T-helper 1 cell (primary cell): ENCODE measurements at regions not wholly inside any gene's neighbourhood (a gene's known extent, or its start where the extent isn't known, plus 50 kb on each side); places are given as distances from the start of the nearest gene placed in this dataset.
"Not testable (repeated sequence)": the region's sequence is repeated elsewhere in the genome, so short reads cannot be mapped to it uniquely, and the experiment has no call there.

Experiments used
- DNase-seq, 5 donors: peaks; one replicate each; pipeline ENCODE4 v3.0.0-alpha.2; 2012 to 2020

- DNase-seq = no peak
These were observed 214.3 kb upstream of the PDE3A start for GRCh38 chr12:20154052-20154451.

GRCh38 chr12:20155374-20155773, 213.0 kb upstream of the PDE3A start:
- no peak for DNase-seq

- not testable (repeated sequence) for DNase-seq
These were observed 207.4 kb upstream of the PDE3A start for GRCh38 chr12:20160899-20161298.

GRCh38 chr12:20174528-20175175, 193.7 kb upstream of the PDE3A start:
- DNase-seq = no peak

DNA sequence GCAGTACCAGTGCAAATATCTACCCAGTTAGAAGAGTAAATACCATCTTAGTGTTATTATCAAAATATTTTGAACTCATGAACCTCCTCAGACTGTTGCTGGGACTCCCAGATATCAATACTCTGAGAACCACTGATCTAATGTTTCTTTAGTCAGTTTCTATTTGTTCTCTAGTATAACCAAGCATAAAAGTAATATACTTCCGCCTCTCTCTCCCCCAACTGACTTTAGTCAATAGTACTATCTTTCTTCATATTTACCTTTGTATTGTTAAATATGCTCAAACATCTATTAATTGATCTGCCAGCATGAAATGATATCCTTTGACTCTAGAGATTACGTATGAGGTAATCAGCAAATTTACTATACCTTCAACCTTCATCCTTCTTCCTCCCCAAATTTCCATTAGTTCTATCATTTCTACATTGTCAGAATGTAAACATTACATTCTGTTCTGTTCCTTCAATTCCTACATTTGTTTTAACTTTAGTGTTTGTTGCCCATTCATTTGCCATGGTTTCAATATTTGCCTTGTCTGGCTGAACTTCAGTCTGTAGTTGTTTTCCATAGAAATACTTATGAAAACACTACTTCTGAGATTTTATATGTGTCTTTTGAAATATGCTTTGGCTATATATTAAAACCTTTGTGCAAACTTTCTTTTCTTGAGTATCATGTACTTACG, 192.5 kb upstream of the PDE3A start:
- DNase-seq = no peak

DNA sequence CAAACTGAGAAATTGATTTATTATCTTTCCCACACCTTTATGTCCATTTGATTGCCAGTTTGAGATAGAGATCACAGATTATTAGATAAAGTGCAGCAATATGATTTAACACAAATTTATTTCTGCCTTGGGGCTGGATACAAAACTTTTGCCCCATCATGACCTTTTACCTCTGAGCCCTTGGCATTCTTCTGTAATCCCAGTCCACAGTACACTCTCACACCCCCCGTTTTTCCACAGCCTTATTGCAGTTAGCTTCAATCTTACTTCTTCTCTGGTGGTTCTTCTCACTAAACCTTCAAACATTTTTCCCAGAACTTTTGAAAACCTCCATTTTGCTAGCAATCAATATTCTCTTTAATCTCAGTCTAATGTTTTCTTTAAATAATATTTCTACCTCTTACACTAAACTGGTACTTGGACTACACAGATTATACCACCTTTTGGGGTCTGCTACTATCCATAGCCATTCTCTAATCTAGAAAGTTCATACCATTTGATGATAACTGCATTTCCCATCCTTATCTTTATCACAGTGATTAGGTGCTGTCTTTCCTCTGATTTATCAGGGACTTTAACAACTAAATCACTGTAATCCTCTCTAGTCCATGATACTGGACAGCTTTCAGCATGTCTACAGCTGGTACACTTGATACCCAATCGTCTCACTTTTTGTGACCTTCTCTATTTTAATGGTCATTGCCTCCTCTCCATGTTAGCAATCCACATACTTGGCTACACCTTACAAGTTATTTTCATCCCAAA, 186.7 kb upstream of the PDE3A start:
- DNase-seq = no peak

GRCh38 chr12:20183563-20183962, 184.8 kb upstream of the PDE3A start:
- DNase-seq = no peak

- DNase-seq = no peak
These were observed 183.8 kb upstream of the PDE3A start for GRCh38 chr12:20184514-20184913.

DNA sequence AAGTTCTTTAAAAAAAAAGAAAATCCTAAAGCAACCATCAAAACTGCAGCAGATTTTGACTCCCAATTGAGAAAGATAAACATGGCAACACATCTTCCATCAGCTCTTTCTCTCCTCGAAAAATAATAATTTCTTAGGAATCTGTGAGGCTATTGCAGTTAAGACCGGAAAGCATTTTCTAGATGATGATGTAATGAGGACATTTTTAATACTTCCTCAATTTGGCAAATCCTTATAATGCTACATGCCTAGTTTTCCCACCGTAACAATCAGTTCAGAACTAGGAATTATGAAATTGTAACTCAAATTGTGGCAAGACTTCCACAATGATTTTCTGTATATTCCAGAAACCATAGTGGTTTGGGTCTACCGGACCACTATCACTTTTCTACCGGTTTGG, 180.9 kb upstream of the PDE3A start:
- DNase-seq = no peak

DNA sequence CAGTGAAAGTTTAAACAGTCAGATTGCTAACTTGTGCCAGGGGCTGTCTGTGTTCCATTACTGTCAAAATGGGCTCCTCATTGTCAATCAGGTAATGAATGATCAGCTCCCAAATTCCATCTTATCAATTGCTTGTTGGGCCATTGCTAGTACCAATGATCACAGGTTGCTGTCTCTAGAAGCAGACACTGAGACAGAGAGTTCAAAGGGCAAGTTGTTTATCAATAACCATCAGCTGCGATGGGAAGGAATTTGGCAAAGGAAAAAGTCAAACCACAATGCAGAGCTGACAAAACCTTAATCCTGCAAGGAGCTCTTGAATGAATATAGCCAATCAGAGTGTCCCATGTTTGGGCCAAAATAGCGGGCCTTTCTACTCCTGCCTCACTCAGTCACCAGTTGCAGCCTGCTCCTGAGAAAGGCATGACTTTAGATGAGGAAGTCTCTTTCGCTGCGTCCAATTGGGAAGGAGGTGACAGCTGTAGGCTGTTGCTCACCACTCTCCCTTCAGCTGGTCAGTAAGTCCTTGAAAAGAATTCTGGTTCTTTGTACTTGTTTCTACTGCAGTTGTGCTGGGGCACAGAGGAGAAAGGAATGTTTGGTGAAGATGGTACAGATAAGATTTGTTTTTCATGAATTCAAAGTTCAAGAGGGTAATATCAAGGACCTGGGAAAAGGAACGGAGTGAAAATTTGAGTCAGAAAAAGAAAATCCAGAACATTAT, 179.2 kb upstream of the PDE3A start:
- no peak for DNase-seq

DNA sequence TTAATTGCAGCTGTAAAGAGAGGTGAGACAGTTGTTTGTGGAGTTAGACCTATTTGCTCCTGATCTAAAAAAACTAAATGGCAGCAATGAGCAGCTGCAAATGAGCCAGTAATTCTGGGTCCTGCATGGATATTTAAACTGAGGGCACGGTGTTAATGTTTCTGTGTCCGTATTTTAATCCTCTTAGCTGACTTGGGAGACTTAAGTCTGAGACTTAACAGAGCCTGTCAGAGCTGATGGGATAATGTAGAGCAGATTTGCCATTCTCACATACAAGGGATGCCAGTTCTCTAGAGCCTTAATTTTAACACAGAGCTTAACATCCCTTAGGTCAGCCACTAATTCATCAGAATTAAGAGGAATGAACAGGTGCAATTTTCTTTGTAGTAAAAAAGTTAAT, 178.6 kb upstream of the PDE3A start:
- no peak for DNase-seq

DNA sequence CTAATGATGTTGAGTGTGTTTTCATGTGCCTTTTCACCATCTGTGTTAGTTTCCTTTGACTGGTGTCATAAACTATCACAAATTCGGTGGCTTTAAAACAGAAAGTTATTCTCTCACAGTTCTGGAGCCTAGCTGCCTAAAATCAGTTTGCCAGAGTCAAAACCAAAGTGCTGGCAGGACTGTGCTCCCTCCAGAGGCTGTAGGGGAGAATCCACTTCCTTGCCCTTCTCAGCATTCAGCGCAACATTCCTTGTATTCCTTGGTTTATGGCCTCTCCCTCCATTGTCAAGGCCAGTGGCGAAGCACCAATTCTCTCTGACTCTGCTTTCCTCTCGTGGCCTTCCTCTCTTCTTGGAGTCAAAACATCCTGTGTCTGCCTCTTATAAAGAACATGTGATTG, 174.2 kb upstream of the PDE3A start:
- no peak for DNase-seq

DNA sequence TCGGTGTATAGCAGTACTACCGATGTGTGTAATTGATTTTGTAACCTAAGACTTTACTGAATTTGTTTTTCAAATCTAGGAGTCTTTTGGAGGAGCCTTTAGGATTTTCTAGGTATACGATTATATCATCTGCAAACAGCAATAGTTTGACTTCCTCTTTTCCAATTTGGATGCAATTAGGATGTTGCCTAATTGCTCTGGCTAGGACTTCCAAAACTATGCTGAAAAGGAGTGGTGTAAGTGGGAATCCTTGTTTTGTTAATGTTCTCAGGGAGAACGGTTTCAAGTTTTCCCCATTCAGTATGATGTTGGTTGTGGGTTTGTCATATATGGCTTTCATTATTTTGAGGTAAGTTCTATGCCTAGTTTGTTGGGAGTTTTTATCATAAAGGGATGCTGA, 171.6 kb upstream of the PDE3A start:
- DNase-seq = no peak

GRCh38 chr12:20197411-20197810, 170.9 kb upstream of the PDE3A start:
- DNase-seq = no peak

DNA sequence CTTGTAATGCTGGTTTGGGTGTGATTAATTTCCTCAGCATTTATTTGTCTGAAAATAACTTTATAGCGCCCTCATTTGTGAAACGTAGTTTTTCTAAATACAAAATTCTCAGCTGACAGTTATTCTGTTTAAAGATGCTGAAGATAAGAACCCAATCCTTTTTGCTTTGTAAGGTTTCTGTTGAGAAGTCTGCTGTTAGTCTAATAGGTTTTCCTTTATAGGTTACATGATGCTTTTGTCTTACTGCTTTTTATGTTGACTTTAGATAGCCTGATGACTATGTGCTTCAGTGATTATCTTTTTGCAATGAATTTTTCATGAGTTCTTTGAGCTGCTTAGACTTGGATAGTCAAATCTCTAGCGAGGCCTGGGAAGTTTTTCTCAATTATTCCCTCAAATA, 168.6 kb upstream of the PDE3A start:
- no peak for DNase-seq

GRCh38 chr12:20201733-20202132, 166.6 kb upstream of the PDE3A start:
- no peak for DNase-seq

GRCh38 chr12:20205854-20206253, 162.5 kb upstream of the PDE3A start:
- DNase-seq = no peak

GRCh38 chr12:20206410-20206809, 161.9 kb upstream of the PDE3A start:
- DNase-seq = no peak

DNA sequence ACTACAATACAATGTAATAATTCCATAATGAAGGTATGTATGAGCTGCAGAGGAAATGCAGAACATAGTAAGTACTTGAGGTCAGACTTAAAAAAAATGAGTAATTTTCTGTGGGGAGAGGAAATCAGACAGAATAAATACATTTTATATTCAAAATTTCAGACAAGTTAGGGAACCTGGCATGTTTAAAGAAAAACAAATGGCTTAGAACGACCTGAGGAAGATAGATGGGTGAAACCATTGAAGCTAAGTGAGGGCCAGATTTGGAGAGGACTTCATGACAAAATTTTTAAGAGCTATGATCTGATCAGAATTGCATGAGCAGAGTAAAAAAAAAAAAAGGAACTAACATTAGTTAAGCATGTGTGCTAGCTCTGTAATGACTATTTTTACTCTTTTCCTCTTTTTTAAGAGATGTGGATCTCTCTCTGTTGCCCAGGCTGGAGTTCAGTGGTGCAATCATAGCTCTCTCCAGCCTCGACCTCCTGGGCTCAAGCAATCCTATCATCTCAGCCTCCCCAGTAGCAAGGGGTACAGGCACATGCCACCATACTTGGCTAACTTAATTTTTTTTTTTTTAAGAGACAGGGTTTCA, 157.6 kb upstream of the PDE3A start:
- DNase-seq = no peak

DNA sequence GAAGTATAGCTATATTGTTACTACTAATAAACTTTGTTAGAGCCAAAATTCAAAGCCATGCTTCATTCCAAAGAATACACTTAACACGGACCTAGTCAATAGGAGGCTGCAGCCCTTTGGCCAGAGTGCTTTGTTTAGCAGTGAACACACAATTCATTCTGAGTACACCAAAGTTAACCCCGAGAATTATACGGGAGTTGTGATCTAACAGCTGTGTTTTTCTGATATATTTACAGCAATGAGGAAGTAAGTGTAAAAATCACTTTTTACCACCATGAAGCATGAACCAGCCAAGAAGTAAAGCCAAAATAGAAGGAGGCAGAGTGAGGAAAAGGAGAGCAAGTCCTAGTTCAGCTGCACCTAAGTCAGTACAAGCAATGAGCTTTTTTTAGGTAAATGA, 156.8 kb upstream of the PDE3A start:
- DNase-seq = no peak

- DNase-seq = no peak
These were observed 156.3 kb upstream of the PDE3A start for GRCh38 chr12:20211981-20212421.

DNA sequence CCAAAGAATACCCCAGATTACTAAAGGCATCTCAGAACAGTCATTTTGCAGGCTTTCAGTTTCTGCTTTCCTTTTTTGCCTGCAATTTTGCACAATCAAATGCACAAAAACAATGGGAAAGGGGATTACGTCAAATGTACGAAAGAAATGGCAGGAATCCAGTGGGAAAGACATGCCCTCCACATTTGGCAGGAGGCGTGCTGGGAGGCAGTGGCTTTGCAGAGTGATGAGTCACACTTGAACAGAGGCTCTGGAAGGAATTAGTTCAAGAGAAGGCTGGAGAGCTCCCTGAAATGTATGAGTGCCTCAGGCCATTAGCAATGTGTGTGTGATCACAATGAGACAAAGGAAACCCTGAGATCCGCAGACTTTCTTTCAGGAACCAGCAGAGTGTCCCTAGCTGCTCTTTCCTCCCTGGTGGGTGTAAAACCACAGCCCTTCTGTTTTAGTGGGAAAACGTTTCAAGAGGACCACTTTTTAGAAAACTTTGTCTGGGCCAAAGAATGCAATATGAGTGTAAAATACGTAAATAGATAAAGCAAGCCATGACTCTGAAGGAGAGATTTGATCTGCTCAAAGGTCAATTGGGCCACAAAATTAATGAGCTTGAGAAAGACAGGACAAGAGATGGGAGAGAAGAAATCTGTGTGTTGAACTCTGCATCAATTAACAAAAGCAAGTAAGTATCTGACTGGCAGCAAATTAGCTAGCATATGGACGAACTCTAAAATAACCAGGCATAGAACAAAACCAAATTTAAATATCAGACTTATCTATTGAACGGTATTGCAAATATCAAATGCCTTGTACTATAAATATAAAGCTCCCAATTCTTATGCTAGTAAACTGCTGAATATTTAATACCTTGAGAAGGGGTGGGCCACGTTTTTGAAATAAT, 155.4 kb upstream of the PDE3A start:
- DNase-seq = no peak
